NCI-H2107 treated with DMSO at 0.1 percent for 48 hours (cell line): ENCODE measurements at regions not wholly inside any gene's neighbourhood (a gene's known extent, or its start where the extent isn't known, plus 50 kb on each side); places are given as distances from the start of the nearest gene placed in this dataset.
A peak's percentile ranks its signal among the peaks of the same experiment; 100 is the strongest.

Source experiments
- DNase-seq: peaks from one replicate; lab custom pipeline; 2025; ENCODE audit not compliant: unreplicated experiment; lab: John Stamatoyannopoulos, UW

GRCh38 chr4:176569301-176569700 lies 223.4 kb downstream of the VEGFC start:
- no peak for DNase-seq

- no peak for DNase-seq
Measured at GRCh38 chr4:176571206-176571605, 221.5 kb downstream of the VEGFC start.

GRCh38 chr4:176575141-176575730 lies 217.5 kb downstream of the VEGFC start:
- no peak for DNase-seq

GRCh38 chr4:176579226-176579625 lies 213.5 kb downstream of the VEGFC start:
- DNase-seq = peak; percentile 22

- DNase-seq = no peak
Measured at GRCh38 chr4:176583278-176583677, 209.4 kb downstream of the VEGFC start.

- DNase-seq = no peak
Measured at GRCh38 chr4:176584031-176584606, 208.6 kb downstream of the VEGFC start.

- DNase-seq = no peak
Measured at GRCh38 chr4:176587920-176588319, 204.8 kb downstream of the VEGFC start.

GRCh38 chr4:176588436-176588835 lies 204.3 kb downstream of the VEGFC start:
- DNase-seq = no peak

- no peak for DNase-seq
Measured at GRCh38 chr4:176592976-176593670, 199.6 kb downstream of the VEGFC start.

GRCh38 chr4:176593943-176594342 lies 198.8 kb downstream of the VEGFC start:
- no peak for DNase-seq

GRCh38 chr4:176595257-176595656 lies 197.5 kb downstream of the VEGFC start:
- no peak for DNase-seq

- DNase-seq = no peak
Measured at GRCh38 chr4:176601124-176601523, 191.6 kb downstream of the VEGFC start.

- DNase-seq = no peak
Measured at GRCh38 chr4:176607807-176608206, 184.9 kb downstream of the VEGFC start.

- DNase-seq = no peak
Measured at GRCh38 chr4:176608346-176608745, 184.4 kb downstream of the VEGFC start.

- no peak for DNase-seq
Measured at GRCh38 chr4:176610594-176610993, 182.1 kb downstream of the VEGFC start.

GRCh38 chr4:176611381-176611780 lies 181.3 kb downstream of the VEGFC start:
- DNase-seq = no peak

- no peak for DNase-seq
Measured at GRCh38 chr4:176611951-176612350, 180.8 kb downstream of the VEGFC start.

GRCh38 chr4:176614793-176615192 lies 177.9 kb downstream of the VEGFC start:
- no peak for DNase-seq

- DNase-seq = no peak
Measured at GRCh38 chr4:176616151-176616550, 176.6 kb downstream of the VEGFC start.

GRCh38 chr4:176618138-176618537 lies 174.6 kb downstream of the VEGFC start:
- no peak for DNase-seq

GRCh38 chr4:176619430-176619829 lies 173.3 kb downstream of the VEGFC start:
- no peak for DNase-seq

GRCh38 chr4:176622251-176622948 lies 170.3 kb downstream of the VEGFC start:
- DNase-seq = no peak
